ENCODE measurements at regions not wholly inside any gene's neighbourhood (a gene's known extent, or its start where the extent isn't known, plus 50 kb on each side); places are given as distances from the start of the nearest gene placed in this dataset.

DNA sequence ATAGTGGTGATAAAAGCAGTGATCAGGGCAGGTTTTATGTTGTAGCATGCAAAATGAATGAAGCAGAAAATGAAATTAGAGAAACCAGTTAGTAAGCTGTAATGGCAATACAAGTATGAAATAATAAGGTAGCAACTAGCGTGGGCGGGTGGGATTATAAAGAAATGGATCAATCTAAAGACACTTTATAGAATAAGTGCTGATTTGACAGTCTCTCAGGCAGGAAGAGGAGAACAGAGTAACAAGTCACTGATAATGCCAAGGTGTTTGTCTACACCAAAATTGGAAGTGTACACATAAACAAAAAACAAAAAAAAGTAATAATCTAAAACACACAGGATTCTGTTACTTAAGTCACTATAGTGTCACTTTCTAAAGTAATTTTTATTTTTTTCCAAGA lies 51.0 kb upstream of the PCBP1 start:
- no peak overlapping the region for H3K27ac ChIP-seq (ENCODE audit: low read depth, low read length)
- peaks cover 10% of the 10 kb centered on the region for H3K4me1 Mint-ChIP-seq (ENCODE audit: low read depth, unreplicated experiment)
- FAIRE-seq, result no peak

DNA sequence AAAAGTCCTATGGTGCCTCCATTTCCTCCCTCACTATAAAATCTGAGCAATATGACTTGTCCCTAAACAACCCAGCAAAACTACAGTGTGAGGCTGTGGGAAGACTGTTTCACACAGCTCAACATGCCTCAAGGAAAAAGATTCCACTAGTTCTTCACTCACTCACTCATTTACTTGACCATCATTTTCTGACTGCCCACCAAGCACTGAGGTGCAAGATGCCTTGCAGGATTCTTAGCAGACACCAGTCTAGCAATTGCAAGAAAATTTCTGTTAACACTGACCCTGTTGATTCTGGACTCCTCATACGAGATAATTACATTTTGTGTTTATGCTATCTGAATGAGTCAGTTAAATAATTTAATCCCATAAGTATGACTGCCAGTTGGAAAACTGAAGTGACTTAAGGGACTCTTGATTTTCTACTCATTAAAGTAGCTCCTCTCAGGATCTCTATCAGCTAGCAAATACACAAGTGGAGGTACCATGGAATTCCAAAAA lies 51.9 kb upstream of the PCBP1 start:
- Mint-ChIP-seq H3K4me3 (ENCODE audit: unreplicated experiment) (no peak overlapping the region), H3K4me1 (ENCODE audit: low read depth, unreplicated experiment) (peaks cover 9% of the 10 kb centered on the region), H3K9me3 (ENCODE audit: unreplicated experiment) (peaks cover 2% of the 10 kb centered on the region), H3K27ac (ENCODE audit: unreplicated experiment) (no peak overlapping the region), H3K36me3 (ENCODE audit: low read depth, unreplicated experiment) (peaks cover 11% of the 10 kb centered on the region), H3K27me3 (ENCODE audit: low read depth, unreplicated experiment) (no peaks in the 10 kb centered on the region)
- peak; percentile 61 for DNase-seq (ENCODE audit: low read depth)
- no peak overlapping the region for H3K9ac ChIP-seq (ENCODE audit: low read length)
- H4K20me1 ChIP-seq (ENCODE audit: insufficient read depth, low read length), result no peaks in the 10 kb centered on the region
- FAIRE-seq, result no peak
- no peaks in the 10 kb centered on the region for H3K79me2 ChIP-seq (ENCODE audit: insufficient read depth, low read length)
- peak overlapping the region; percentile 31 for H3K4me2 ChIP-seq (ENCODE audit: low read length)
- H3K27ac ChIP-seq (ENCODE audit: low read depth, low read length), result no peak overlapping the region
- H3K27me3 ChIP-seq (ENCODE audit: insufficient read depth, low read length), result no peaks in the 10 kb centered on the region
- H3K36me3 ChIP-seq (ENCODE audit: insufficient read depth, low read length), result no peaks in the 10 kb centered on the region
- TF ChIP-seq, protein P1, sequence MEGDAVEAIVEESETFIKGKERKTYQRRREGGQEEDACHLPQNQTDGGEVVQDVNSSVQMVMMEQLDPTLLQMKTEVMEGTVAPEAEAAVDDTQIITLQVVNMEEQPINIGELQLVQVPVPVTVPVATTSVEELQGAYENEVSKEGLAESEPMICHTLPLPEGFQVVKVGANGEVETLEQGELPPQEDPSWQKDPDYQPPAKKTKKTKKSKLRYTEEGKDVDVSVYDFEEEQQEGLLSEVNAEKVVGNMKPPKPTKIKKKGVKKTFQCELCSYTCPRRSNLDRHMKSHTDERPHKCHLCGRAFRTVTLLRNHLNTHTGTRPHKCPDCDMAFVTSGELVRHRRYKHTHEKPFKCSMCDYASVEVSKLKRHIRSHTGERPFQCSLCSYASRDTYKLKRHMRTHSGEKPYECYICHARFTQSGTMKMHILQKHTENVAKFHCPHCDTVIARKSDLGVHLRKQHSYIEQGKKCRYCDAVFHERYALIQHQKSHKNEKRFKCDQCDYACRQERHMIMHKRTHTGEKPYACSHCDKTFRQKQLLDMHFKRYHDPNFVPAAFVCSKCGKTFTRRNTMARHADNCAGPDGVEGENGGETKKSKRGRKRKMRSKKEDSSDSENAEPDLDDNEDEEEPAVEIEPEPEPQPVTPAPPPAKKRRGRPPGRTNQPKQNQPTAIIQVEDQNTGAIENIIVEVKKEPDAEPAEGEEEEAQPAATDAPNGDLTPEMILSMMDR (IDR thresholded peaks at IDR 0.05; ENCODE audit: insufficient read depth, low read depth, low read length), result no peak
- TF ChIP-seq EZH2 (IDR thresholded peaks at IDR 0.05; ENCODE audit: insufficient read depth, low read length), result no peak
- peaks cover 10% of the 10 kb centered on the region for H3K4me1 ChIP-seq (ENCODE audit: insufficient read depth, low read length)
- no peak overlapping the region for H2AFZ ChIP-seq (ENCODE audit: low read depth, low read length)
- no peaks in the 10 kb centered on the region for H3K9me3 ChIP-seq (ENCODE audit: insufficient read depth, low read depth, low read length)
- H3K4me3 ChIP-seq (ENCODE audit: insufficient read depth, low read depth, low read length), result no peak overlapping the region

More for the DNA sequence above, 51.0 kb upstream of the PCBP1 start:
- H3K4me2 ChIP-seq (ENCODE audit: low read length), result no peak overlapping the region
- no peak overlapping the region for H3K9ac ChIP-seq (ENCODE audit: low read length)
- no peak for DNase-seq (ENCODE audit: low read depth)
- peaks cover 2% of the 10 kb centered on the region for H3K9me3 Mint-ChIP-seq (ENCODE audit: unreplicated experiment)
- H3K4me1 ChIP-seq (ENCODE audit: insufficient read depth, low read length), result peaks cover 10% of the 10 kb centered on the region
- H3K27me3 Mint-ChIP-seq (ENCODE audit: low read depth, unreplicated experiment), result no peaks in the 10 kb centered on the region
- no peak overlapping the region for H2AFZ ChIP-seq (ENCODE audit: low read depth, low read length)
- H4K20me1 ChIP-seq (ENCODE audit: insufficient read depth, low read length), result no peaks in the 10 kb centered on the region
- no peaks in the 10 kb centered on the region for H3K79me2 ChIP-seq (ENCODE audit: insufficient read depth, low read length)
- H3K4me3 ChIP-seq (ENCODE audit: insufficient read depth, low read depth, low read length), result no peak overlapping the region
- TF ChIP-seq, protein P1 (IDR thresholded peaks at IDR 0.05; ENCODE audit: insufficient read depth, low read depth, low read length), result no peak
- TF ChIP-seq EZH2 (IDR thresholded peaks at IDR 0.05; ENCODE audit: insufficient read depth, low read length), result no peak
- no peaks in the 10 kb centered on the region for H3K9me3 ChIP-seq (ENCODE audit: insufficient read depth, low read depth, low read length)
- no peak overlapping the region for H3K27ac Mint-ChIP-seq (ENCODE audit: unreplicated experiment)
- peaks cover 8% of the 10 kb centered on the region for H3K36me3 Mint-ChIP-seq (ENCODE audit: low read depth, unreplicated experiment)
- no peaks in the 10 kb centered on the region for H3K27me3 ChIP-seq (ENCODE audit: insufficient read depth, low read length)
- H3K36me3 ChIP-seq (ENCODE audit: insufficient read depth, low read length), result no peaks in the 10 kb centered on the region
- no peak overlapping the region for H3K4me3 Mint-ChIP-seq (ENCODE audit: unreplicated experiment)

DNA sequence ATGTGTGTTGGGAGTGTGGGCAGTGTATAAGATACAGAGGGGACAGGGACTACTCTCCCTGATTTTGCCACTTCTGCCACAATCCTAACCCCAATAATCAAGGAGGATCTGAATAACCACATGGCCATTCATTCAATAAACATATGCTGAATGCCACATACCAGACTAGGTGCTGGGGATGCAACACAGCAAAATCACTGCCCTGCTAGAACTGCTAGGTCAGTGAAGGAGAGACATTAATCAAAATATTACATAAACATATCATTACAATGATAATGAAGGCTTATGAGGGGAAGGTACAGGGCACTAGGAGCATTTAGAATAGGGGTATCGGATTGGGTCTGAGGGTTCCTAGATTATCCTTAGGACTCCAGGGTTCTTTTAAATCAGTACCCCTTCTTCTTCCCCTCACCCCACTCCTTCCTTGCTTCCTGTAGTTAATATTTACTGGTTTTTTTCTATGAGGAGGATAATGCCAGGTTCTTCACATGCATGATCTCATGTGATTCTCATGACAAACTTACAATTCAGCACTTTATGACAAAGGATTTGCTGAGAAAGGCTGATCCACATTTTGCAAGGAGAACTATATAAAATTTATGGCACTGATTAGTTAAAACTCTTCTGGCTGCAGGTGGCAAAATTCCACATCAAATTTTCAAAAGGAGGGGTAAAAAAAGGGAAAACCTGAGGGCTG lies 56.4 kb upstream of the PCBP1 start:
- Mint-ChIP-seq H3K4me3 (ENCODE audit: unreplicated experiment) (no peak overlapping the region), H3K27ac (ENCODE audit: unreplicated experiment) (no peak overlapping the region), H3K4me1 (ENCODE audit: low read depth, unreplicated experiment) (peaks cover 15% of the 10 kb centered on the region), H3K27me3 (ENCODE audit: low read depth, unreplicated experiment) (no peaks in the 10 kb centered on the region), H3K9me3 (ENCODE audit: unreplicated experiment) (no peaks in the 10 kb centered on the region), H3K36me3 (ENCODE audit: low read depth, unreplicated experiment) (peaks cover 7% of the 10 kb centered on the region)
- no peaks in the 10 kb centered on the region for H3K79me2 ChIP-seq (ENCODE audit: insufficient read depth, low read length)
- H3K27ac ChIP-seq (ENCODE audit: low read depth, low read length), result no peak overlapping the region
- FAIRE-seq (no peak), DNase-seq (ENCODE audit: low read depth) (no peak)
- H3K4me1 ChIP-seq (ENCODE audit: insufficient read depth, low read length), result peaks cover 10% of the 10 kb centered on the region
- TF ChIP-seq, protein P1 (IDR thresholded peaks at IDR 0.05; ENCODE audit: insufficient read depth, low read depth, low read length), result no peak
- no peak for TF ChIP-seq EZH2 (IDR thresholded peaks at IDR 0.05; ENCODE audit: insufficient read depth, low read length)
- H3K27me3 ChIP-seq (ENCODE audit: insufficient read depth, low read length), result no peaks in the 10 kb centered on the region
- H3K36me3 ChIP-seq (ENCODE audit: insufficient read depth, low read length), result no peaks in the 10 kb centered on the region
- no peak overlapping the region for H3K4me3 ChIP-seq (ENCODE audit: insufficient read depth, low read depth, low read length)
- H4K20me1 ChIP-seq (ENCODE audit: insufficient read depth, low read length), result no peaks in the 10 kb centered on the region
- no peak overlapping the region for H3K9ac ChIP-seq (ENCODE audit: low read length)
- H2AFZ ChIP-seq (ENCODE audit: low read depth, low read length), result no peak overlapping the region
- no peak overlapping the region for H3K4me2 ChIP-seq (ENCODE audit: low read length)
- H3K9me3 ChIP-seq (ENCODE audit: insufficient read depth, low read depth, low read length), result no peaks in the 10 kb centered on the region

Data from astrocyte (in vitro differentiated cells and primary cell).